HL-60/S4 treated with retinoic acid at 250 ng/mL for 4 days and 3 days (cell line): ENCODE measurements at regions not wholly inside any gene's neighbourhood (a gene's known extent, or its start where the extent isn't known, plus 50 kb on each side); places are given as distances from the start of the nearest gene placed in this dataset.
"Not testable (repeated sequence)": the region's sequence is repeated elsewhere in the genome, so short reads cannot be mapped to it uniquely, and the experiment has no call there.

ENCODE experiments used
- in situ Hi-C: fragments of 300-500 bp; cut with MboI; formaldehyde crosslinking; loops from 2 replicates; pipeline ENCODE4 v1.7.0; 2022; ENCODE audit warnings: low sequenced_read_pairs

DNA sequence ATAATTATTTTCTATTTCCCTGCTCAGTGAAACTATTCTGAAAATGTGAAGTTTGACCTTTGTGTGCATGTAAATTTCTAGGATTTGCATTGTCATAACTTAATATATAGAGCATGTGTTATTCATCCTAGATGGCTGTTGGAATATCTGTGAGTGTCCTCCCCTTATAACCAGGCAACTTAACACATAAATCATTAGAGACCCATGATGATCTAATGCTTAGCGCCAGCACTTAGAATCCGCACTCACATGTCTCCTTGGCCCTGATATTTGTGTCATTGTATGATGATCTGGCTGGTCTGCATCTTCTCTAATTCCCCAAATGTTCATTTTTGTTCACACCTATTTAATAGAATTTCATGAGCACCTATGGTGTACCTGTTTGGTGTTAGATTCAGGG lies 1354.5 kb downstream of the XPNPEP1 start:
- in situ Hi-C loops: no loop called here

DNA sequence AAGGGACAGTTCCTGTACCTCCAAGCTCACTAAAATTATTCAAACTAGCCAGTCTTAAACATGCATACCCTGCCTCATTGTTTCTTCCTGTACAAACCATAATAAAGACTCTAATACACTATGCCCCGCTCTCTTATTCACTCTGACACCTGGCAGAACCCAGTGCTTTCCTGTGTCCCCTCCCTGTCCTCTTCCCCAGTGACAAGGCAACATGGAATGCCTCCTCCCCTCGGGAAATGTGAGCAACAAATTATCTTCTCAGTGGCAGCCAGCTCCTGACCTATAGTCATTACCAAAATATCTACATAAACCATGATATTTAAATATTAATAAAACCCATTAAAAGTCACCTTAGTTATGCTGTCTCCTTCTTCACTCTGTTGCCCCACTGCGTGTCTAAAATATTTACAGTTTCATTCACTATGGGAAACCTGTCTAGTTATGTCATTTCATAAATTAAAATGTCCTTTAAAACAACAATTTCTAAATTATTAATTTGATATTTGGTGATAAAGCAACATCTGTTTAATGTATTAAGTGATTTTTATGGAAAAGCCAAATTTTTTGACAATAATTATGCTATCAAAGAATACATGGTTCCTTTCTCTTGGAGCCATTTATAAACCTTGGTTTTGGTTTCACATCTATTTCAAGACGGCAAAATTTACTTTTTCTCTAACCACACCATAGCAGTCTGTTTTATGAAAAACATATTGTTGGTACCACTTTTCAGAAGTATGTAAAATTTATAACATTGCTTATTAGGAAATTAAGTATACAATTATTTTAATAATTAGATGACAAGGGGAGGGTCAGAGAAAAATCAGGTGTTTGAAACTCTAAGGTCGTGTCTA lies 1355.2 kb downstream of the XPNPEP1 start:
- in situ Hi-C loops: no loop called here

GRCh38 chr10:108566316-108567107 lies 1356.8 kb downstream of the XPNPEP1 start:
- in situ Hi-C loops: no loop called here

GRCh38 chr10:108562105-108562504 lies 1361.2 kb downstream of the XPNPEP1 start:
- in situ Hi-C loops: no loop called here

GRCh38 chr10:108561649-108562048 lies 1361.7 kb downstream of the XPNPEP1 start:
- in situ Hi-C loops: no loop called here

GRCh38 chr10:108560488-108560887 lies 1362.8 kb downstream of the XPNPEP1 start:
- in situ Hi-C loops: no loop called here

DNA sequence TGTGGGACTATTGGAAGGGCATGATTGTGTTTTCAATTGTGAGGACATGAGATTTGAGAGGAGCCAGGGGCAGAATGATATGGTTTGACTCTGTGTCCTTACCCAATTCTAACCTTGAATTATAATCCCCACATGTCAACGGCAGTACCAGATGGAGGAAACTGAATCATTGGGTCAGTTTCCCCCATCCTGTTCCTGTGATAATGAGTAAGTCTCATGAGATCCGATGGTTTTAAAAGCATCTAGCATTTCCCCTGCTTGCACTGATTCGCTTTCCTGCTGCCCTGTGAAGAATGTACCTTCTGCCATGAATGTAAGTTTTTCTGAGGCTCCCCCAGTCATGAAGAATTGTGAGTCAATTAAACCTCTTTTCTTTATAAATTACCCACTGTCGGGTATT lies 1367.1 kb downstream of the XPNPEP1 start:
- in situ Hi-C loops: no loop called here

- in situ Hi-C loops: no loop called here
Observed at GRCh38 chr10:108545921-108546320, 1377.4 kb downstream of the XPNPEP1 start.

- in situ Hi-C loops: no loop called here
Observed at GRCh38 chr10:108544500-108545120, 1378.7 kb downstream of the XPNPEP1 start.

DNA sequence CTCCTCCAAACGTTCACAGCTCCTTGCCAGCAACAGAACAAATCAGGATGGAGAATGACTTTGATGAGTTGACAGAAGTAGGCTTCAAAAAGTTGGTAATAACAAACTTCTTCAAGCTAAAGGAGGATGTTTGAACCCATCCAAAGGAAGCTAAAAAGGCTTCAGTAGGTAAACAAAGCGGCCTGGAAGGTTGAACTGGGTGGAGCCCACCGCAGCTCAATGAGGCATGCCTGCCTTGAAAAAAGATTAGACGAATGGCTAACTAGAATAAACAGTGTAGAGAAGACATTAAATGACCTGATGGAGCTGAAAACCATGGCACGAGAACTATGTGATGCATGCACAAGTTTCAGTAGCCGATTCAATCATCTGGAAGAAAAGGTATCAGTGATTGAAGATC lies 1369.0 kb upstream of the SORCS1 start:
- in situ Hi-C loops: not testable (repeated sequence)

- in situ Hi-C loops: no loop called here
Observed at GRCh38 chr10:108523016-108523800, 1358.7 kb upstream of the SORCS1 start.

GRCh38 chr10:108521827-108522492 lies 1357.5 kb upstream of the SORCS1 start:
- in situ Hi-C loops: no loop called here

DNA sequence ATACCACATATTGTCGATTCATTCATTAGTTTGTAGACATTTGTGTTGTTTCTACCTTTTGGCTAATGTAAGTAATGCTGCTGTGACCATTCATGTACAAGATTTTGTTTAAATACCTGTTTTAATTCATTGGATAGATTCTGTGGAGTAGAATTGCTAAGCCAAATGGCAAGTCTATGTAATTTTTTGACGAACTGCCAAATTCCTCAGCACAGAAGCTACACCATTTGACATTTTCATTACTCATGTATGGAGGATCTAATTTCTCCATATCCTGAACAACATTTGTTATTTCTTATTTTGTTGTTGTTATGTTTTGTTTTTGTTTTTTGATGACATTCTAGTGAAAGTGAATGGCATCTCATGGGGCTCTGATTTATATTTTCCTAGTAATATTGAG lies 1351.3 kb upstream of the SORCS1 start:
- in situ Hi-C loops: no loop called here

DNA sequence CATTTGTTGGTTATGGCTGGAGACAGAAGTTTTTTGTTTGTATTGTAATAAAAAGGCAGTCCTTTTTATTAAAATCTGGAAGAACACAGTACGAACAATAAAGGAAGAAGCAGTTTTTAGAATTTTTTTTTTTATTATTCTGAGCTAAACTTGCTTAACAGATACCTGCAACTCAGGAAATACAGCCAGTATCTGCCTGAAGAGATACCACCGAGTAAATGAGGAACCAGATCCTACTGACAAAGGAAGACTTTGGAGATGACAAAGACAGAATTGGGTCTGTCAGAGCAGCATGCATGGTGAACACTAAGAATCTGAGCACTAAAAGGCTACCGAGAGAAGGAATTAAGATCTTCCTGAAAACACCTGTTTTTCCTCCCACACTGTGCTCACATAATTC lies 1335.9 kb upstream of the SORCS1 start:
- in situ Hi-C loops: no loop called here

DNA sequence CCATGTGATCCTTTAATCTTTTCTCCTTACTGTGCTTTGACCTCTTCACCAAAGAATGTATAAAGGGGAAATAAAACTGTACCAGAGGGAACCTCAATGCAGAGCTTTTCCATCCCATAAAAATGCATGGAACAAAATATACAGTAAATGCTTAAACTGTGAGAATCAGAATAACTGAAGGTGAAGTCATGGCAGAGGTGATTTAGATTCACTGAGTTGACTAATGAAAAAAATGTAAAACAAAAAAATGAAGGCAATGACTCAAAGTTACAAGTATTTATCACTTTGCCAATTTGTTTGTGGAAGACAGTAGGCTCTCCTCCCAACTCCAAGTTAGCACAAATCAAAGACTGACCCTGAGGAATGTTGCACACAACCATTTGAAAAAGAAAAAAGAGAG lies 1331.6 kb upstream of the SORCS1 start:
- in situ Hi-C loops: no loop called here

- in situ Hi-C loops: no loop called here
Observed at GRCh38 chr10:108490944-108491343, 1326.4 kb upstream of the SORCS1 start.

DNA sequence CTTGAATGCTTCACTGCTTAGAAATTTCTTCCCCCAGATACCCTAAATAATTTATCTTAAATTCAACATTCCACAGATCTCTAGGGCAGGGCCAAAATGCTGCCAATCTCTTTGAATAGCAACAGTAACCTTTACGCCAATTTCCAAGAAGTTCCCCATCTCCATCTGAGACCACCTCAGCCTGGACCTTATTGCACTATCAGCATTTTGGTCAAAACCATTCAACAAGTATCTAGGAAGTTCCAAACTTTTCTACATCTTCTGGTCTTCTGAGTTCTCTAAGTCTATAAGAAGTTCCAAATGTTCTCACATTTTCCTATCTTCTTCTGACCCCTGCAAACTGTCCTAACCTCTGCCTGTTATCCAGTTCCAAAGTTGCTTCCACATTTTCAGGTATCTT lies 1306.9 kb upstream of the SORCS1 start:
- in situ Hi-C loops: no loop called here

DNA sequence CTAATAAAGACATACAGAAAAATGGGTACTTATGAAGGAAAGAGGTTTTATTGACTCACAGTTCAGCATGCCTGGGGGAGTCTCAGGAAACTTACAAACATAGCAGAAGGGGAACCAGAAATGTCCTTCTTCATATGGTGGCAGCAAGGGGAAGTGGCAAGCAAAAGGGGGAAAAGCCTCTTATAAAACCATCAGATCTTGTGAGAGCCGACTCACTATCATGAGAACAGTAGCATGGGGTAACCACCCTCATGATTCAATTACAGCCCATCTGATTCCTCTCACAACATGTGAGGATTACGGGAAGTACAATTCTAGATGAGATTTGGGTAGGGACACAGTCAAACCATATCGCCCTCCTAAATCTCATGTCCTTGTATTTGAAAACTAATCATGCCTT lies 1305.4 kb upstream of the SORCS1 start:
- in situ Hi-C loops: no loop called here

GRCh38 chr10:108465871-108466641 lies 1301.5 kb upstream of the SORCS1 start:
- in situ Hi-C loops: no loop called here

- in situ Hi-C loops: no loop called here
Observed at GRCh38 chr10:108462005-108462404, 1297.5 kb upstream of the SORCS1 start.
